Mammary epithelial cell (primary cell): ENCODE measurements at regions not wholly inside any gene's neighbourhood (a gene's known extent, or its start where the extent isn't known, plus 50 kb on each side); places are given as distances from the start of the nearest gene placed in this dataset.

Source experiments
- EZH2 ChIP-seq: IDR thresholded peaks from 2 replicates; pipeline ENCODE4 v1.6.1; 2012; ENCODE audit warnings: low read length, inconsistent platforms, borderline replicate concordance
- TF ChIP-seq, protein P1 (sequence below), 2 donors: IDR thresholded peaks in 1 of 2; conservative IDR thresholded peaks in 1 of 2; 2 replicates each; pipeline ENCODE4 v1.5.1; 2011 to 2012; ENCODE audit warnings: inconsistent platforms in 2 of 2, low read length in 2 of 2, mild to moderate bottlenecking in 2 of 2, control low read depth in 1 of 2, low read depth in 1 of 2; ENCODE audit not compliant: insufficient read depth in 1 of 2; ENCODE audit errors: extremely low read depth in 1 of 2

DNA sequence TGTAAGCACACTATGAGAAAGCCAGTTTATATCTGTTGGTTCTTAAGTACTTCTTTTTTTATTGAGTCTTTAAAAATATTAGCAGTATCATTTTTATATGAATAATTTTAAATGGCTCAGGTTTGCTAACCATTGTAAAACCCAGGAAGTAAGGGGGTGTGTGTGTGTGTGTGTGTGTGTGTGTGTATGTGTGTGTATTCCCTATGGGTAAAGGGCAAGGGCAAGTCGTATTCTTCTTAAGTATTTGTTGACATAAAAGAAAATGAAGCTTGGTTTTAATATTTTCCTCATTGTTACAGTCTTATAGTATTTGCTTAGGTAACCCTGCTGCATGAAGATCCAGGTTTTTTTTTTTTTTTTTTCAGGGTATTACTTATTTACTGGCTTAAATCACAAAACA, 495.0 kb upstream of the B3GALT2 start:
- TF ChIP-seq, protein P1, sequence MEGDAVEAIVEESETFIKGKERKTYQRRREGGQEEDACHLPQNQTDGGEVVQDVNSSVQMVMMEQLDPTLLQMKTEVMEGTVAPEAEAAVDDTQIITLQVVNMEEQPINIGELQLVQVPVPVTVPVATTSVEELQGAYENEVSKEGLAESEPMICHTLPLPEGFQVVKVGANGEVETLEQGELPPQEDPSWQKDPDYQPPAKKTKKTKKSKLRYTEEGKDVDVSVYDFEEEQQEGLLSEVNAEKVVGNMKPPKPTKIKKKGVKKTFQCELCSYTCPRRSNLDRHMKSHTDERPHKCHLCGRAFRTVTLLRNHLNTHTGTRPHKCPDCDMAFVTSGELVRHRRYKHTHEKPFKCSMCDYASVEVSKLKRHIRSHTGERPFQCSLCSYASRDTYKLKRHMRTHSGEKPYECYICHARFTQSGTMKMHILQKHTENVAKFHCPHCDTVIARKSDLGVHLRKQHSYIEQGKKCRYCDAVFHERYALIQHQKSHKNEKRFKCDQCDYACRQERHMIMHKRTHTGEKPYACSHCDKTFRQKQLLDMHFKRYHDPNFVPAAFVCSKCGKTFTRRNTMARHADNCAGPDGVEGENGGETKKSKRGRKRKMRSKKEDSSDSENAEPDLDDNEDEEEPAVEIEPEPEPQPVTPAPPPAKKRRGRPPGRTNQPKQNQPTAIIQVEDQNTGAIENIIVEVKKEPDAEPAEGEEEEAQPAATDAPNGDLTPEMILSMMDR (conservative IDR thresholded peaks at IDR 0.05 in 1 of 2, IDR thresholded peaks at IDR 0.05 in 1 of 2; ENCODE audit: extremely low read depth in 1 of 2, insufficient read depth in 1 of 2, low read depth in 1 of 2, low read length in 2 of 2), result no peak
- no peak for TF ChIP-seq EZH2
